HL-60 (cell line): ENCODE measurements at regions not wholly inside any gene's neighbourhood (a gene's known extent, or its start where the extent isn't known, plus 50 kb on each side); places are given as distances from the start of the nearest gene placed in this dataset.

ENCODE experiments used
- DNase-seq, 2 experiments: peaks; one replicate each; pipeline ENCODE4 v3.0.0-alpha.2; 2010 to 2020; ENCODE audit warnings: low read depth in 1 of 2, low spot score in 1 of 2
- H3K27ac ChIP-seq: fragments of 250-450 bp; sonication (Bioruptor Pico); replicated peaks from 2 replicates; pipeline ENCODE4 v1.5.1; 2020; ENCODE audit warnings: mild to moderate bottlenecking, moderate library complexity
- H3K27me3 ChIP-seq: fragments of 250-450 bp; sonication (Bioruptor Pico); 2 replicates; pipeline ENCODE4 v1.5.1; 2021; ENCODE audit warnings: mild to moderate bottlenecking, moderate library complexity; ENCODE audit not compliant: insufficient read depth, poor library complexity, severe bottlenecking
- H3K4me3 ChIP-seq: replicated peaks from 2 replicates; pipeline ENCODE4 v1.5.1; 2011; ENCODE audit warnings: mild to moderate bottlenecking, control low read depth, low read length; ENCODE audit not compliant: insufficient read depth
- GABPA ChIP-seq: IDR thresholded peaks from 2 replicates; pipeline ENCODE4 v1.6.1; 2012; ENCODE audit warnings: low read depth
- POLR2AphosphoS5 ChIP-seq: IDR thresholded peaks from 2 replicates; pipeline ENCODE4 v1.6.1; 2012; ENCODE audit warnings: low read depth
- SPI1 ChIP-seq: IDR thresholded peaks from 2 replicates; pipeline ENCODE4 v1.6.1; 2012; ENCODE audit warnings: low read depth, mild to moderate bottlenecking, borderline replicate concordance
- TF ChIP-seq, protein P1 (sequence below): IDR thresholded peaks from 2 replicates; pipeline ENCODE4 v1.6.1; 2012; ENCODE audit warnings: low read depth; ENCODE audit not compliant: insufficient replicate concordance
- TF ChIP-seq, protein P2 (sequence below): IDR thresholded peaks from one replicate; pipeline ENCODE4 v1.5.1; 2011; ENCODE audit warnings: low read length, control low read depth, inconsistent platforms; ENCODE audit not compliant: insufficient read depth

DNA sequence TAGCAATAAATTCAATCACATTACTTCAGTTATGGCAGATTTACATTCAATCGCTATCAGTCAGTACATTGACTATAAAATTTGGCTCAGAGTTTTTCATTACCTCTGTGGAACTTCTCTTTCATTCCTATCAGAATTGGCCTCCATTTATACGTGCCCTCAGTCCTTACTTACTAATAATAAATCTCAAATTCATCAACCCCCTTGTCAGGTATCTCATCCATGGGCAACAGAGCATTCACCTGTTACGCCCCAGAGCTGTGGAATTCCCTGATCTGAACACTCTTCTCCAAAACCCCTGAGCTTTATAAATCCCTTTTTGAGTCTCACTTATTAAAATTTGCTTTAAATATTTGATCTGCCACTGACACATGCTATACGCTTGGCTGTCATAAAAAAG, 492.9 kb downstream of the GBE1 start:
- no peak for DNase-seq
- Histone ChIP-seq H3K27ac (no peak overlapping the region), H3K27me3 (no peaks in the 10 kb centered on the region), H3K4me3 (no peak overlapping the region)
- no peak for TF ChIP-seq POLR2AphosphoS5
- TF ChIP-seq, protein P1, sequence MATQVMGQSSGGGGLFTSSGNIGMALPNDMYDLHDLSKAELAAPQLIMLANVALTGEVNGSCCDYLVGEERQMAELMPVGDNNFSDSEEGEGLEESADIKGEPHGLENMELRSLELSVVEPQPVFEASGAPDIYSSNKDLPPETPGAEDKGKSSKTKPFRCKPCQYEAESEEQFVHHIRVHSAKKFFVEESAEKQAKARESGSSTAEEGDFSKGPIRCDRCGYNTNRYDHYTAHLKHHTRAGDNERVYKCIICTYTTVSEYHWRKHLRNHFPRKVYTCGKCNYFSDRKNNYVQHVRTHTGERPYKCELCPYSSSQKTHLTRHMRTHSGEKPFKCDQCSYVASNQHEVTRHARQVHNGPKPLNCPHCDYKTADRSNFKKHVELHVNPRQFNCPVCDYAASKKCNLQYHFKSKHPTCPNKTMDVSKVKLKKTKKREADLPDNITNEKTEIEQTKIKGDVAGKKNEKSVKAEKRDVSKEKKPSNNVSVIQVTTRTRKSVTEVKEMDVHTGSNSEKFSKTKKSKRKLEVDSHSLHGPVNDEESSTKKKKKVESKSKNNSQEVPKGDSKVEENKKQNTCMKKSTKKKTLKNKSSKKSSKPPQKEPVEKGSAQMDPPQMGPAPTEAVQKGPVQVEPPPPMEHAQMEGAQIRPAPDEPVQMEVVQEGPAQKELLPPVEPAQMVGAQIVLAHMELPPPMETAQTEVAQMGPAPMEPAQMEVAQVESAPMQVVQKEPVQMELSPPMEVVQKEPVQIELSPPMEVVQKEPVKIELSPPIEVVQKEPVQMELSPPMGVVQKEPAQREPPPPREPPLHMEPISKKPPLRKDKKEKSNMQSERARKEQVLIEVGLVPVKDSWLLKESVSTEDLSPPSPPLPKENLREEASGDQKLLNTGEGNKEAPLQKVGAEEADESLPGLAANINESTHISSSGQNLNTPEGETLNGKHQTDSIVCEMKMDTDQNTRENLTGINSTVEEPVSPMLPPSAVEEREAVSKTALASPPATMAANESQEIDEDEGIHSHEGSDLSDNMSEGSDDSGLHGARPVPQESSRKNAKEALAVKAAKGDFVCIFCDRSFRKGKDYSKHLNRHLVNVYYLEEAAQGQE = no peak
- TF ChIP-seq GABPA = no peak
- no peak for TF ChIP-seq SPI1
- TF ChIP-seq, protein P2, sequence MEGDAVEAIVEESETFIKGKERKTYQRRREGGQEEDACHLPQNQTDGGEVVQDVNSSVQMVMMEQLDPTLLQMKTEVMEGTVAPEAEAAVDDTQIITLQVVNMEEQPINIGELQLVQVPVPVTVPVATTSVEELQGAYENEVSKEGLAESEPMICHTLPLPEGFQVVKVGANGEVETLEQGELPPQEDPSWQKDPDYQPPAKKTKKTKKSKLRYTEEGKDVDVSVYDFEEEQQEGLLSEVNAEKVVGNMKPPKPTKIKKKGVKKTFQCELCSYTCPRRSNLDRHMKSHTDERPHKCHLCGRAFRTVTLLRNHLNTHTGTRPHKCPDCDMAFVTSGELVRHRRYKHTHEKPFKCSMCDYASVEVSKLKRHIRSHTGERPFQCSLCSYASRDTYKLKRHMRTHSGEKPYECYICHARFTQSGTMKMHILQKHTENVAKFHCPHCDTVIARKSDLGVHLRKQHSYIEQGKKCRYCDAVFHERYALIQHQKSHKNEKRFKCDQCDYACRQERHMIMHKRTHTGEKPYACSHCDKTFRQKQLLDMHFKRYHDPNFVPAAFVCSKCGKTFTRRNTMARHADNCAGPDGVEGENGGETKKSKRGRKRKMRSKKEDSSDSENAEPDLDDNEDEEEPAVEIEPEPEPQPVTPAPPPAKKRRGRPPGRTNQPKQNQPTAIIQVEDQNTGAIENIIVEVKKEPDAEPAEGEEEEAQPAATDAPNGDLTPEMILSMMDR = no peak

DNA sequence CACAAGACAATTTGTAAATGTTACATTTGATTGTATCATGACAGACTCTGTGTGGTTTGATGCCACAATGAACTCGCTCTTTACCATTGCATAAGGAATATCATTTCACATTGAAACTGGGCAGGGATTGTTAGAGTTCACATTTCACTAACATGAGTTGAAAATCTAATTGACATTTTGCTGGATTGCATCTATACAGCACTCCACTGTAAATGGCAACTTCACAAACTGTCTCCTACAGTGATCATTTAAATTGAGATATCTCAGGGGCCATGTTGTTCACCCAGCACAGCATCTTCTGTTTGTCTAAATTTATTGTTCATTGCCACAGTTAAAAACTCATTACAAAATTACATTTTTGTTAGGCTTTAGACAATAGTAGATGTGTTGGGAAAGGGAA, 499.4 kb downstream of the GBE1 start:
- Histone ChIP-seq H3K4me3 (no peak overlapping the region), H3K27me3 (no peaks in the 10 kb centered on the region), H3K27ac (no peak overlapping the region)
- TF ChIP-seq GABPA (no peak), POLR2AphosphoS5 (no peak), SPI1 (no peak)
- TF ChIP-seq, protein P1 = no peak
- TF ChIP-seq, protein P2 = no peak
- DNase-seq = no peak

DNA sequence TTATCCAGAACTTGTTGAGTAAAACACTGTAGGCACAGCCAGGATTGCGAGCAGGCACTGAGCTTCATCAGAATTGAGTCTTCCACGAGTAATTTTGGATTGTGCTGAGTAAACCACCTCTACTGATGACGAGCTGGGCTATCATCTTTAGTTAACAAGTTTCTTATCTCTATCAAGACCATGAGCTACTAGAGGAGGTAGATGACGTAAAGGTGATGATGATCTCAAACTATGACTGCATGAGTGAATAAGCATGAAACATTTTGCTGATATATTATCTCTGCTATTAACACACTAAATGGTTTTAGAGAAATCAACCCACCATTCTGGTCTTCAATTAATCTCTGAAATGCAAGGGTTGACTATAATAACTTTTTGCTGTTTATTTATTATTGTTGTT, 506.0 kb downstream of the GBE1 start:
- DNase-seq = no peak
- H3K4me3 ChIP-seq = no peak overlapping the region
- H3K27ac ChIP-seq = no peak overlapping the region
- no peak for TF ChIP-seq GABPA
- TF ChIP-seq POLR2AphosphoS5 = no peak
- TF ChIP-seq, protein P1 = no peak
- TF ChIP-seq, protein P2 = no peak
- no peak for TF ChIP-seq SPI1
- H3K27me3 ChIP-seq = no peaks in the 10 kb centered on the region
